Effector CD4-positive, alpha-beta T cell (primary cell): ENCODE measurements at regions not wholly inside any gene's neighbourhood (a gene's known extent, or its start where the extent isn't known, plus 50 kb on each side); places are given as distances from the start of the nearest gene placed in this dataset.

Source experiments
- DNase-seq: peaks from one replicate; pipeline ENCODE4 v3.0.0-alpha.2; 2020

- DNase-seq: no peak
These were observed 348.9 kb upstream of the ZFP64 start for GRCh38 chr20:52540509-52540908.

- no peak for DNase-seq
These were observed 348.3 kb upstream of the ZFP64 start for GRCh38 chr20:52539891-52540290.

- DNase-seq: no peak
These were observed 345.3 kb upstream of the ZFP64 start for GRCh38 chr20:52536841-52537400.

GRCh38 chr20:52536040-52536439, 344.5 kb upstream of the ZFP64 start:
- no peak for DNase-seq

GRCh38 chr20:52534616-52535015, 343.0 kb upstream of the ZFP64 start:
- DNase-seq: no peak

GRCh38 chr20:52533401-52533800, 341.8 kb upstream of the ZFP64 start:
- DNase-seq: no peak

- no peak for DNase-seq
These were observed 341.1 kb upstream of the ZFP64 start for GRCh38 chr20:52532674-52533073.

- DNase-seq: no peak
These were observed 339.0 kb upstream of the ZFP64 start for GRCh38 chr20:52530571-52530970.

- no peak for DNase-seq
These were observed 338.2 kb upstream of the ZFP64 start for GRCh38 chr20:52529826-52530225.

- DNase-seq: no peak
These were observed 333.3 kb upstream of the ZFP64 start for GRCh38 chr20:52524861-52525260.

GRCh38 chr20:52518735-52519134, 327.2 kb upstream of the ZFP64 start:
- DNase-seq: no peak

- no peak for DNase-seq
These were observed 324.3 kb upstream of the ZFP64 start for GRCh38 chr20:52515877-52516276.

GRCh38 chr20:52500157-52500556, 308.6 kb upstream of the ZFP64 start:
- DNase-seq: no peak

- no peak for DNase-seq
These were observed 306.2 kb upstream of the ZFP64 start for GRCh38 chr20:52497731-52498130.

- no peak for DNase-seq
These were observed 304.6 kb upstream of the ZFP64 start for GRCh38 chr20:52496191-52496590.

- DNase-seq: no peak
These were observed 302.7 kb upstream of the ZFP64 start for GRCh38 chr20:52494244-52494643.

GRCh38 chr20:52493171-52493721, 301.7 kb upstream of the ZFP64 start:
- DNase-seq: no peak

- DNase-seq: no peak
These were observed 299.3 kb upstream of the ZFP64 start for GRCh38 chr20:52490711-52491430.

GRCh38 chr20:52484438-52484837, 292.9 kb upstream of the ZFP64 start:
- no peak for DNase-seq

- DNase-seq: no peak
These were observed 291.8 kb upstream of the ZFP64 start for GRCh38 chr20:52483382-52483781.

GRCh38 chr20:52482044-52482443, 290.5 kb upstream of the ZFP64 start:
- DNase-seq: no peak

GRCh38 chr20:52481443-52481842, 289.9 kb upstream of the ZFP64 start:
- no peak for DNase-seq

- no peak for DNase-seq
These were observed 284.6 kb upstream of the ZFP64 start for GRCh38 chr20:52476074-52476750.

GRCh38 chr20:52473186-52473585, 281.6 kb upstream of the ZFP64 start:
- no peak for DNase-seq
